K562 (cell line): ENCODE measurements at regions not wholly inside any gene's neighbourhood (a gene's known extent, or its start where the extent isn't known, plus 50 kb on each side); places are given as distances from the start of the nearest gene placed in this dataset.

Experiments
- ATAC-seq: fragments of 200-7000 bp; cut with Tn5 transposase; 3 replicates; pipeline ENCODE4 v1.9.1; 2020; ENCODE audit warnings: moderate library complexity
- BruUV-seq: library from RNA; stranded (reverse); fragments of 400-500 nt; replicated peaks from 2 replicates; lab custom pipeline; 2021; lab: Mats Ljungman, UMichigan
- CTCF ChIA-PET: fragments of 300-600 bp; formaldehyde crosslinking; extraction: SDS; loops from one replicate; lab custom pipeline; 2021; ENCODE audit warnings: low intra/inter-chr PET ratio; lab: Yijun Ruan, JAX
- POLR2A ChIA-PET: fragments of 300-600, 350-650 bp; sonication (Branson Sonifier 250); formaldehyde crosslinking; extraction: SDS; loops from one replicate; lab custom pipeline; 2021; ENCODE audit warnings: antibody characterized with exemption, inconsistent platforms; lab: Yijun Ruan, JAX
- DNase-seq, 4 experiments: peaks; one replicate each; pipeline versions ENCODE4 v3.0.0 to v3.0.0-alpha.2; 2011 to 2018; ENCODE audit warnings: low spot score in 3 of 4, mixed read lengths in 3 of 4; ENCODE audit errors: extremely low read depth in 1 of 4
- FAIRE-seq: peaks from 2 replicates; lab custom pipeline; 2011; peaks lifted over from hg19 to GRCh38; lab: Jason Lieb, UNC
- H2AFZ ChIP-seq: 2 replicates; pipeline ENCODE4 v1.6.0; 2011; ENCODE audit warnings: low read depth, low read length, control low read depth, inconsistent platforms
- H3K27ac ChIP-seq: fragments of 200-600 bp; 3 replicates; pipeline ENCODE4 v1.8.0; 2011; ENCODE audit warnings: low read depth, mild to moderate bottlenecking, control low read depth, inconsistent platforms, low read length, moderate library complexity, mixed read lengths; ENCODE audit errors: extremely low read depth
- H3K27me3 ChIP-seq, 2 experiments: fragments of 300-600 bp in 1 of 2; 2 replicates in 1 of 2; 3 replicates in 1 of 2; pipeline versions ENCODE4 v1.6.0 to v1.8.0; 2011; ENCODE audit warnings: inconsistent platforms in 2 of 2, low read length in 2 of 2, mild to moderate bottlenecking in 1 of 2, mixed read lengths in 1 of 2, moderate library complexity in 1 of 2; ENCODE audit not compliant: control insufficient read depth in 2 of 2, insufficient read depth in 2 of 2
- H3K36me3 ChIP-seq: fragments of 300-600 bp; 3 replicates; pipeline ENCODE4 v1.8.0; 2011; ENCODE audit warnings: mild to moderate bottlenecking, low read length, inconsistent platforms; ENCODE audit not compliant: control insufficient read depth, insufficient read depth
- H3K4me1 ChIP-seq, 2 experiments: fragments of 200-600 bp in 1 of 2; replicated peaks in 1 of 2; 2 replicates in 1 of 2; 3 replicates in 1 of 2; pipeline versions ENCODE4 v1.5.1 to v1.8.0; 2011; ENCODE audit warnings: inconsistent platforms in 2 of 2, low read length in 2 of 2, mild to moderate bottlenecking in 1 of 2, mixed read lengths in 1 of 2, moderate library complexity in 1 of 2; ENCODE audit not compliant: control insufficient read depth in 2 of 2, insufficient read depth in 2 of 2
- H3K4me2 ChIP-seq: 2 replicates; pipeline ENCODE4 v1.6.1; 2011; ENCODE audit warnings: low read length, control low read depth, inconsistent platforms, mixed read lengths; ENCODE audit not compliant: insufficient read depth
- H3K4me3 ChIP-seq: fragments of 200-600 bp; sonication (generic), shearing (Covaris generic); 2 replicates; pipeline ENCODE4 v1.5.1; 2016; ENCODE audit warnings: control low read depth, inconsistent platforms
- H3K79me2 ChIP-seq: fragments of 200-600 bp; 3 replicates; pipeline ENCODE4 v1.8.0; 2011; ENCODE audit warnings: low read length, inconsistent platforms; ENCODE audit not compliant: control insufficient read depth, insufficient read depth
- H3K9ac ChIP-seq, 2 experiments: 2 replicates each; pipeline versions ENCODE4 v1.6.0 to v1.6.1; 2011; ENCODE audit warnings: low read depth in 2 of 2, low read length in 2 of 2, control low read depth in 1 of 2, inconsistent platforms in 1 of 2, mild to moderate bottlenecking in 1 of 2, mixed read lengths in 1 of 2; ENCODE audit not compliant: insufficient read depth in 1 of 2
- H3K9me1 ChIP-seq: one replicate; pipeline ENCODE4 v1.6.0; 2011; ENCODE audit warnings: inconsistent platforms, mild to moderate bottlenecking, low read length, moderate library complexity; ENCODE audit not compliant: control insufficient read depth, insufficient read depth
- H3K9me3 ChIP-seq: replicated peaks from 2 replicates; pipeline ENCODE4 v1.5.1; 2011; ENCODE audit warnings: low read depth, low read length, inconsistent platforms; ENCODE audit not compliant: control insufficient read depth, insufficient read depth
- H4K20me1 ChIP-seq: replicated peaks from 2 replicates; pipeline ENCODE4 v1.6.1; 2011; ENCODE audit warnings: low read length, inconsistent platforms, mixed read lengths; ENCODE audit not compliant: control insufficient read depth, insufficient read depth
- ADNP ChIP-seq: fragments of 200-800 bp; sonication (Bioruptor generic); IDR thresholded peaks from 2 replicates; pipeline ENCODE4 v1.6.1; 2016; ENCODE audit warnings: missing genetic modification characterization, missing compliant biosample characterization
- CREB5 ChIP-seq: fragments of 250-450 bp; sonication (Bioruptor Pico); IDR thresholded peaks from 2 replicates; pipeline ENCODE4 v1.5.0; 2020; ENCODE audit warnings: mild to moderate bottlenecking
- E2F1 ChIP-seq: sonication (generic); formaldehyde crosslinking; IDR thresholded peaks from 2 replicates; pipeline ENCODE4 v1.8.1; 2023; ENCODE audit warnings: mild to moderate bottlenecking, missing genetic modification reagents, moderate library complexity
- ELK3 ChIP-seq: fragments of 450-650 bp; formaldehyde crosslinking; IDR thresholded peaks from 2 replicates; pipeline ENCODE4 v1.4.0; 2020; ENCODE audit warnings: mild to moderate bottlenecking
- ERF ChIP-seq: fragments of 450-650 bp; formaldehyde crosslinking; IDR thresholded peaks from 2 replicates; pipeline ENCODE4 v1.4.0; 2020; ENCODE audit warnings: mild to moderate bottlenecking, mixed read lengths
- ESRRA ChIP-seq: fragments of 450-650 bp; IDR thresholded peaks from 2 replicates; pipeline ENCODE4 v1.6.1; 2014; ENCODE audit warnings: low read depth, mild to moderate bottlenecking, moderate library complexity, borderline replicate concordance
- KLF1 ChIP-seq: fragments of 450-650 bp; IDR thresholded peaks from 2 replicates; pipeline ENCODE4 v1.6.1; 2016; ENCODE audit warnings: missing genetic modification characterization, missing compliant biosample characterization
- PRMT5 ChIP-seq: sonication (generic); formaldehyde crosslinking; IDR thresholded peaks from 2 replicates; pipeline ENCODE4 v1.5.0; 2020; ENCODE audit warnings: missing genetic modification reagents
- TARDBP ChIP-seq: fragments of 450-650 bp; IDR thresholded peaks from 2 replicates; pipeline ENCODE4 v1.6.1; 2016
- TCF15 ChIP-seq: fragments of 250-450 bp; sonication (Bioruptor Pico); IDR thresholded peaks from 2 replicates; pipeline ENCODE4 v1.8.0; 2022; ENCODE audit warnings: moderate library complexity, mild to moderate bottlenecking, inconsistent platforms
- TCF3 ChIP-seq: sonication (generic); formaldehyde crosslinking; IDR thresholded peaks from 2 replicates; pipeline ENCODE4 v1.4.0; 2020; ENCODE audit warnings: mild to moderate bottlenecking, missing genetic modification reagents
- ZNF140 ChIP-seq: fragments of 250-450 bp; sonication (Bioruptor Pico); IDR thresholded peaks from 2 replicates; pipeline ENCODE4 v1.8.0; 2021; ENCODE audit warnings: moderate library complexity, mild to moderate bottlenecking, inconsistent platforms
- ZNF174 ChIP-seq: fragments of 250-450 bp; sonication (Bioruptor Pico); IDR thresholded peaks from 2 replicates; pipeline ENCODE4 v1.4.0; 2020; ENCODE audit warnings: mild to moderate bottlenecking
- ZNF224 ChIP-seq: sonication (generic); formaldehyde crosslinking; IDR thresholded peaks from 2 replicates; pipeline ENCODE4 v1.8.0; 2022; ENCODE audit warnings: mild to moderate bottlenecking, missing genetic modification reagents
- WGBS: fragments of 100-300 bp; shearing (Covaris generic); methylation state at CpG from one replicate; pipeline ENCODE4 v1.1.6; 2016; ENCODE audit warnings: low coverage, mixed read lengths; ENCODE audit not compliant: insufficient coverage; ENCODE audit errors: missing lambda C conversion rate; 5-methylcytosine and 5-hydroxymethylcytosine counted together
- in situ Hi-C: fragments of 300-500 bp; cut with MboI; formaldehyde crosslinking; loops from 4 replicates; pipeline ENCODE4 v1.15.0; 2018; ENCODE audit warnings: inconsistent platforms, mixed read lengths
- intact Hi-C: fragments of 100-400 bp; cut with micrococcal nuclease; formaldehyde crosslinking; loops from 2 replicates; pipeline ENCODE4 v1.14.2; 2022

GRCh38 chr2:225779829-225780228 is 380.3 kb downstream of the NYAP2 start:
- no TSS peak for BruUV-seq

GRCh38 chr2:225773148-225773547 is 373.6 kb downstream of the NYAP2 start:
- intact Hi-C loops, result no loop called here
- POLR2A ChIA-PET, result no interaction called here
- no peak for TF ChIP-seq KLF1 (tag)
- TF ChIP-seq ZNF140 (CRISPR knock-in tag), result no peak
- TF ChIP-seq TARDBP, result no peak
- no peak for TF ChIP-seq ESRRA
- TF ChIP-seq ZNF174, result no peak
- TF ChIP-seq TCF15 (CRISPR knock-in tag), result no peak
- no peak for TF ChIP-seq E2F1 (CRISPR knock-in tag)
- no peak for TF ChIP-seq ELK3
- no peak for TF ChIP-seq ZNF224

More at GRCh38 chr2:225779829-225780228, 380.3 kb downstream of the NYAP2 start:
- H3K4me3 ChIP-seq, result no peak overlapping the region
- no peaks in the 10 kb centered on the region for H3K9me3 ChIP-seq
- no peaks in the 10 kb centered on the region for H3K27me3 ChIP-seq
- H2AFZ ChIP-seq, result no peak overlapping the region
- TF ChIP-seq ADNP (tag) (no peak), PRMT5 (CRISPR knock-in tag) (no peak), TCF3 (CRISPR knock-in tag) (no peak), ERF (no peak), CREB5 (CRISPR knock-in tag) (no peak)
- no peak overlapping the region for H3K27ac ChIP-seq
- intact Hi-C loops (no loop called here), in situ Hi-C loops (no loop called here)
- ChIA-PET CTCF (no interaction called here), POLR2A (no interaction called here)
- no peaks in the 10 kb centered on the region for H3K36me3 ChIP-seq
- H3K9ac ChIP-seq, result no peak overlapping the region
- no peak for FAIRE-seq
- H3K79me2 ChIP-seq, result no peaks in the 10 kb centered on the region
- ATAC-seq, result no peak
- H3K4me2 ChIP-seq, result no peak overlapping the region
- H3K4me1 ChIP-seq, result no peaks in the 10 kb centered on the region
- no peaks in the 10 kb centered on the region for H3K9me1 ChIP-seq
- no peak for DNase-seq
- 0% methylated on average over 1 of the region's 1 CpG for WGBS
- H4K20me1 ChIP-seq, result no peaks in the 10 kb centered on the region

More at GRCh38 chr2:225773148-225773547, 373.6 kb downstream of the NYAP2 start:
- no TSS peak for BruUV-seq
- Histone ChIP-seq H3K27ac (no peak overlapping the region), H2AFZ (no peak overlapping the region), H3K79me2 (no peaks in the 10 kb centered on the region), H3K4me2 (no peak overlapping the region), H3K9ac (no peak overlapping the region), H3K9me1 (no peaks in the 10 kb centered on the region), H3K9me3 (no peaks in the 10 kb centered on the region), H3K27me3 (no peaks in the 10 kb centered on the region), H3K36me3 (no peaks in the 10 kb centered on the region), H3K4me1 (no peaks in the 10 kb centered on the region), H3K4me3 (no peak overlapping the region), H4K20me1 (no peaks in the 10 kb centered on the region)
- ATAC-seq, result no peak
- no peak for FAIRE-seq
- WGBS, result 5% methylated on average over 2 of the region's 2 CpGs
- in situ Hi-C loops, result no loop called here
- no peak for DNase-seq
- CTCF ChIA-PET, result no interaction called here
